ENCODE measurements at regions not wholly inside any gene's neighbourhood (a gene's known extent, or its start where the extent isn't known, plus 50 kb on each side); places are given as distances from the start of the nearest gene placed in this dataset.

DNA sequence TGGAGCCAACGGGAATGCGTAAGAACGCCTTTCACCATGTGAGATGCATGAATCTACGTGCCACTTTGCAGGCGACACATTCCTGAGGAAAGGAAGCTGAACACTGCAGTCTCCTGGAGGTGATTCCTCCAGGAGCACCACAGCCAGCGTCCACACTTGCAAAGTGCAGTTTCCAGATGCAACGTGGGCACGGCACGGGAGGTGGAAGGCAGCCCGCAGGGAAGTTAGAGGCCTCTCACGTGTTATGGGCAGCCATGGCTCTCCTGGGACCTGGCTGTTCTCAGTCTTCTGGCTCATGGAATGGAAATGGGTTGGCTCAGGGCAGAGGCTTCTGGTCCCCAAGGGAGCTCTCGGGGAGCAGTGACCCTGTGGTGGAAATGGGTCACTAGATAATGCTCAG is 381.0 kb upstream of the IRX4 start:
- TF ChIP-seq, protein P1, sequence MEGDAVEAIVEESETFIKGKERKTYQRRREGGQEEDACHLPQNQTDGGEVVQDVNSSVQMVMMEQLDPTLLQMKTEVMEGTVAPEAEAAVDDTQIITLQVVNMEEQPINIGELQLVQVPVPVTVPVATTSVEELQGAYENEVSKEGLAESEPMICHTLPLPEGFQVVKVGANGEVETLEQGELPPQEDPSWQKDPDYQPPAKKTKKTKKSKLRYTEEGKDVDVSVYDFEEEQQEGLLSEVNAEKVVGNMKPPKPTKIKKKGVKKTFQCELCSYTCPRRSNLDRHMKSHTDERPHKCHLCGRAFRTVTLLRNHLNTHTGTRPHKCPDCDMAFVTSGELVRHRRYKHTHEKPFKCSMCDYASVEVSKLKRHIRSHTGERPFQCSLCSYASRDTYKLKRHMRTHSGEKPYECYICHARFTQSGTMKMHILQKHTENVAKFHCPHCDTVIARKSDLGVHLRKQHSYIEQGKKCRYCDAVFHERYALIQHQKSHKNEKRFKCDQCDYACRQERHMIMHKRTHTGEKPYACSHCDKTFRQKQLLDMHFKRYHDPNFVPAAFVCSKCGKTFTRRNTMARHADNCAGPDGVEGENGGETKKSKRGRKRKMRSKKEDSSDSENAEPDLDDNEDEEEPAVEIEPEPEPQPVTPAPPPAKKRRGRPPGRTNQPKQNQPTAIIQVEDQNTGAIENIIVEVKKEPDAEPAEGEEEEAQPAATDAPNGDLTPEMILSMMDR (IDR thresholded peaks at IDR 0.05): no peak
- no peak for TF ChIP-seq POLR2A (IDR thresholded peaks at IDR 0.05)

Measured in ovary (tissue), 3 donors.